WI38 (cell line): ENCODE measurements at regions not wholly inside any gene's neighbourhood (a gene's known extent, or its start where the extent isn't known, plus 50 kb on each side); places are given as distances from the start of the nearest gene placed in this dataset.

Experiments used
- H3K4me3 ChIP-seq: 2 replicates; pipeline ENCODE4 v1.5.1; 2011; ENCODE audit warnings: low read depth, mild to moderate bottlenecking, control low read depth, low read length
- CTCF ChIP-seq: IDR thresholded peaks from 2 replicates; pipeline ENCODE4 v1.5.1; 2012; ENCODE audit warnings: low read depth, mild to moderate bottlenecking, control low read depth, low read length

GRCh38 chr1:208829595-208829994, 585.4 kb upstream of the PLXNA2 start:
- no peak for TF ChIP-seq CTCF
- H3K4me3 ChIP-seq, result no peak overlapping the region

- no peak for TF ChIP-seq CTCF
These were observed 590.4 kb upstream of the PLXNA2 start for GRCh38 chr1:208834381-208835096.

GRCh38 chr1:208835097-208835463, 590.9 kb upstream of the PLXNA2 start:
- H3K4me3 ChIP-seq, result no peak overlapping the region
- no peak for TF ChIP-seq CTCF

More at GRCh38 chr1:208834381-208835096, 590.4 kb upstream of the PLXNA2 start:
- H3K4me3 ChIP-seq, result no peak overlapping the region

- no peak for TF ChIP-seq CTCF
- no peak overlapping the region for H3K4me3 ChIP-seq
These were observed 591.6 kb upstream of the PLXNA2 start for GRCh38 chr1:208835781-208836180.

- TF ChIP-seq CTCF, result no peak
- H3K4me3 ChIP-seq, result no peak overlapping the region
These were observed 593.1 kb upstream of the PLXNA2 start for GRCh38 chr1:208837242-208837641.

GRCh38 chr1:208841436-208841835, 597.3 kb upstream of the PLXNA2 start:
- no peak overlapping the region for H3K4me3 ChIP-seq
- TF ChIP-seq CTCF, result no peak

- TF ChIP-seq CTCF, result no peak
- H3K4me3 ChIP-seq, result no peak overlapping the region
These were observed 598.3 kb upstream of the PLXNA2 start for GRCh38 chr1:208842451-208842850.
